Activated CD8-positive, alpha-beta T cell treated with anti-CD3 and anti-CD28 coated beads for 36 hours (primary cell): ENCODE measurements at regions not wholly inside any gene's neighbourhood (a gene's known extent, or its start where the extent isn't known, plus 50 kb on each side); places are given as distances from the start of the nearest gene placed in this dataset.

Source experiments
- ATAC-seq: fragments of 200-7000 bp; cut with Tn5 transposase; one replicate; pipeline ENCODE4 v1.10.0; 2021; ENCODE audit warnings: mild to moderate bottlenecking, moderate library complexity
- CTCF ChIA-PET: fragments of 350-600 bp; sonication (Branson Sonifier 250); formaldehyde crosslinking; loops from one replicate; lab custom pipeline; 2021; ENCODE audit warnings: antibody characterized with exemption; lab: Charles Lee
- POLR2A ChIA-PET: fragments of 350-600 bp; sonication (Branson Sonifier 250); formaldehyde crosslinking; loops from one replicate; lab custom pipeline; 2021; ENCODE audit warnings: antibody characterized with exemption; lab: Charles Lee
- DNase-seq: peaks from one replicate; pipeline ENCODE4 v3.0.0-alpha.2; 2020
- H3K27ac Mint-ChIP-seq: one replicate; pipeline ENCODE4 v1.8.0; 2021; ENCODE audit warnings: mild to moderate bottlenecking, mixed read lengths
- H3K27me3 Mint-ChIP-seq: one replicate; pipeline ENCODE4 v1.8.0; 2021; ENCODE audit warnings: mixed read lengths
- H3K36me3 Mint-ChIP-seq: one replicate; pipeline ENCODE4 v1.8.0; 2021; ENCODE audit warnings: low read depth, mixed read lengths
- H3K4me1 Mint-ChIP-seq: one replicate; pipeline ENCODE4 v1.8.0; 2021; ENCODE audit warnings: low read depth, mixed read lengths
- H3K4me3 Mint-ChIP-seq: one replicate; pipeline ENCODE4 v1.8.0; 2021; ENCODE audit warnings: mild to moderate bottlenecking, moderate library complexity, mixed read lengths
- H3K9me3 Mint-ChIP-seq: one replicate; pipeline ENCODE4 v1.8.0; 2021; ENCODE audit warnings: mixed read lengths
- intact Hi-C: fragments of 100-400 bp; cut with micrococcal nuclease; formaldehyde crosslinking; loops from one replicate; pipeline ENCODE4 v1.10.0; 2022
- TF ChIP-seq, protein P1 (sequence below): fragments of 200-600 bp; IDR thresholded peaks from one replicate; pipeline ENCODE4 v1.8.0; 2022; ENCODE audit warnings: antibody characterized with exemption, mild to moderate bottlenecking

DNA sequence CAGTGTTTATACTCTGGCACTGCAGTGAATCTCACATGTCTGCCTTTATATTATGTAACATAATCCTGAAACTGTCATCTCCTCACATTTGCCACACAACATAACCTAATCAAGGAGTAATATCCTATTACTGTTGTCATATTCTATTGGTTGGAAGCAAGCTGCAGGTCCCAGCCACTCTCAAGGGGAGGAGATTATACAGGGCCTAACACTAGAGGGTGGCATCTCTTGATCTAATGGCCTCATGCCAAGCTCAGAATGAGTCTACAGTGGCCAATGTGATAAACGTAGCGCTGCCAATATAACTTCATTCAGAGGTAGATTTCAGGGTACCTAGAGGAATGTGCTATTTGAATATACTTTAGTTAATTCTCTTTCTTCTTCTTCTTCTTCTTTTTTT lies 166.8 kb downstream of the BACH1 start:
- Mint-ChIP-seq H3K9me3 (peaks cover 2% of the 10 kb centered on the region), H3K27ac (no peak overlapping the region), H3K4me1 (peaks cover 10% of the 10 kb centered on the region), H3K4me3 (no peak overlapping the region), H3K27me3 (no peaks in the 10 kb centered on the region), H3K36me3 (peaks cover 12% of the 10 kb centered on the region)
- TF ChIP-seq, protein P1, sequence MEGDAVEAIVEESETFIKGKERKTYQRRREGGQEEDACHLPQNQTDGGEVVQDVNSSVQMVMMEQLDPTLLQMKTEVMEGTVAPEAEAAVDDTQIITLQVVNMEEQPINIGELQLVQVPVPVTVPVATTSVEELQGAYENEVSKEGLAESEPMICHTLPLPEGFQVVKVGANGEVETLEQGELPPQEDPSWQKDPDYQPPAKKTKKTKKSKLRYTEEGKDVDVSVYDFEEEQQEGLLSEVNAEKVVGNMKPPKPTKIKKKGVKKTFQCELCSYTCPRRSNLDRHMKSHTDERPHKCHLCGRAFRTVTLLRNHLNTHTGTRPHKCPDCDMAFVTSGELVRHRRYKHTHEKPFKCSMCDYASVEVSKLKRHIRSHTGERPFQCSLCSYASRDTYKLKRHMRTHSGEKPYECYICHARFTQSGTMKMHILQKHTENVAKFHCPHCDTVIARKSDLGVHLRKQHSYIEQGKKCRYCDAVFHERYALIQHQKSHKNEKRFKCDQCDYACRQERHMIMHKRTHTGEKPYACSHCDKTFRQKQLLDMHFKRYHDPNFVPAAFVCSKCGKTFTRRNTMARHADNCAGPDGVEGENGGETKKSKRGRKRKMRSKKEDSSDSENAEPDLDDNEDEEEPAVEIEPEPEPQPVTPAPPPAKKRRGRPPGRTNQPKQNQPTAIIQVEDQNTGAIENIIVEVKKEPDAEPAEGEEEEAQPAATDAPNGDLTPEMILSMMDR = no peak
- ChIA-PET CTCF (interaction anchor here (1.9 kb wide), 1 partner anchor 11 kb away, joined by 6 read pairs; no protein-coding TSS in a partner anchor), POLR2A (no interaction called here)
- intact Hi-C loops = no loop called here
- DNase-seq (no peak), ATAC-seq (no peak)

- no peak for ATAC-seq
- intact Hi-C loops = no loop called here
- H3K4me1 Mint-ChIP-seq = peaks cover 16% of the 10 kb centered on the region
Observed at GRCh38 chr21:29466532-29466931, 167.8 kb downstream of the BACH1 start.

GRCh38 chr21:29470397-29470796 lies 171.7 kb downstream of the BACH1 start:
- Mint-ChIP-seq H3K4me1 (peaks cover 14% of the 10 kb centered on the region), H3K4me3 (no peak overlapping the region), H3K27me3 (no peaks in the 10 kb centered on the region), H3K36me3 (peaks cover 8% of the 10 kb centered on the region), H3K27ac (no peak overlapping the region), H3K9me3 (no peaks in the 10 kb centered on the region)
- intact Hi-C loops = no loop called here
- ATAC-seq (no peak), DNase-seq (no peak)
- POLR2A ChIA-PET = no interaction called here
- TF ChIP-seq, protein P1 = no peak
- CTCF ChIA-PET = interaction anchor here (1.4 kb wide), 1 partner anchor 331 kb away, joined by 3 read pairs; no protein-coding TSS in a partner anchor

More at GRCh38 chr21:29466532-29466931, 167.8 kb downstream of the BACH1 start:
- TF ChIP-seq, protein P1 = no peak
- Mint-ChIP-seq H3K4me3 (no peak overlapping the region), H3K36me3 (peaks cover 8% of the 10 kb centered on the region), H3K27me3 (no peaks in the 10 kb centered on the region), H3K9me3 (no peaks in the 10 kb centered on the region), H3K27ac (no peak overlapping the region)
- POLR2A ChIA-PET = interaction anchor here (1.0 kb wide), 1 partner anchor 9 kb away, joined by 3 read pairs; no protein-coding TSS in a partner anchor
- CTCF ChIA-PET = interaction anchor here (1.9 kb wide), 1 partner anchor 10 kb away, joined by 6 read pairs; no protein-coding TSS in a partner anchor
- no peak for DNase-seq

GRCh38 chr21:29473808-29474207 lies 175.1 kb downstream of the BACH1 start:
- no peaks in the 10 kb centered on the region for H3K27me3 Mint-ChIP-seq
- H3K27ac Mint-ChIP-seq = no peak overlapping the region
- DNase-seq (no peak), ATAC-seq (no peak)
- intact Hi-C loops = no loop called here
- no peak overlapping the region for H3K4me3 Mint-ChIP-seq
- ChIA-PET CTCF (interaction anchor here (4.0 kb wide), 1 partner anchor 376 kb away, joined by 34 read pairs; no protein-coding TSS in a partner anchor), POLR2A (no interaction called here)
- H3K9me3 Mint-ChIP-seq = no peaks in the 10 kb centered on the region
- peaks cover 28% of the 10 kb centered on the region for H3K4me1 Mint-ChIP-seq
- TF ChIP-seq, protein P1 = no peak
- H3K36me3 Mint-ChIP-seq = peaks cover 4% of the 10 kb centered on the region

- DNase-seq (no peak), ATAC-seq (no peak)
- intact Hi-C loops = no loop called here
- ChIA-PET CTCF (interaction anchor here (0.9 to 4.0 kb wide), 13 partner anchors 12 to 377 kb away, joined by 3 to 34 read pairs (median 4); no protein-coding TSS in a partner anchor), POLR2A (interaction anchor here (1.2 kb wide), 1 partner anchor 26 kb away, joined by 4 read pairs; no protein-coding TSS in a partner anchor)
- Mint-ChIP-seq H3K9me3 (no peaks in the 10 kb centered on the region), H3K27me3 (no peaks in the 10 kb centered on the region), H3K36me3 (peaks cover under 1% of the 10 kb centered on the region), H3K27ac (no peak overlapping the region), H3K4me3 (no peak overlapping the region), H3K4me1 (peaks cover 26% of the 10 kb centered on the region)
- TF ChIP-seq, protein P1 = no peak
Observed at GRCh38 chr21:29475329-29475728, 176.6 kb downstream of the BACH1 start.
